Cardiac fibroblast (primary cell): ENCODE measurements at regions not wholly inside any gene's neighbourhood (a gene's known extent, or its start where the extent isn't known, plus 50 kb on each side); places are given as distances from the start of the nearest gene placed in this dataset.

Experiments
- DNase-seq, 2 donors: peaks; one replicate each; pipeline versions ENCODE4 v3.0.0 to v3.0.0-alpha.2; 2010; ENCODE audit warnings: low read depth in 2 of 2
- H3K4me3 ChIP-seq, 2 donors: replicated peaks in 1 of 2; 1 replicate in 1 of 2; 2 replicates in 1 of 2; pipeline ENCODE4 v1.5.1; 2011; ENCODE audit warnings: low read depth in 2 of 2, low read length in 2 of 2, mild to moderate bottlenecking in 2 of 2, moderate library complexity in 1 of 2
- TF ChIP-seq, protein P1 (sequence below): IDR thresholded peaks from one replicate; pipeline ENCODE4 v1.5.1; 2011; ENCODE audit warnings: low read depth, mild to moderate bottlenecking, low read length, inconsistent platforms

GRCh38 chr13:90535421-90535820 is 812.1 kb upstream of the MIR17HG start:
- H3K4me3 ChIP-seq: no peak overlapping the region
- no peak for DNase-seq
- TF ChIP-seq, protein P1, sequence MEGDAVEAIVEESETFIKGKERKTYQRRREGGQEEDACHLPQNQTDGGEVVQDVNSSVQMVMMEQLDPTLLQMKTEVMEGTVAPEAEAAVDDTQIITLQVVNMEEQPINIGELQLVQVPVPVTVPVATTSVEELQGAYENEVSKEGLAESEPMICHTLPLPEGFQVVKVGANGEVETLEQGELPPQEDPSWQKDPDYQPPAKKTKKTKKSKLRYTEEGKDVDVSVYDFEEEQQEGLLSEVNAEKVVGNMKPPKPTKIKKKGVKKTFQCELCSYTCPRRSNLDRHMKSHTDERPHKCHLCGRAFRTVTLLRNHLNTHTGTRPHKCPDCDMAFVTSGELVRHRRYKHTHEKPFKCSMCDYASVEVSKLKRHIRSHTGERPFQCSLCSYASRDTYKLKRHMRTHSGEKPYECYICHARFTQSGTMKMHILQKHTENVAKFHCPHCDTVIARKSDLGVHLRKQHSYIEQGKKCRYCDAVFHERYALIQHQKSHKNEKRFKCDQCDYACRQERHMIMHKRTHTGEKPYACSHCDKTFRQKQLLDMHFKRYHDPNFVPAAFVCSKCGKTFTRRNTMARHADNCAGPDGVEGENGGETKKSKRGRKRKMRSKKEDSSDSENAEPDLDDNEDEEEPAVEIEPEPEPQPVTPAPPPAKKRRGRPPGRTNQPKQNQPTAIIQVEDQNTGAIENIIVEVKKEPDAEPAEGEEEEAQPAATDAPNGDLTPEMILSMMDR: no peak

GRCh38 chr13:90538063-90538462 is 809.4 kb upstream of the MIR17HG start:
- H3K4me3 ChIP-seq: no peak overlapping the region
- DNase-seq: no peak
- TF ChIP-seq, protein P1: no peak

- no peak overlapping the region for H3K4me3 ChIP-seq
- TF ChIP-seq, protein P1: no peak
- DNase-seq: no peak
These were observed 806.1 kb upstream of the MIR17HG start for GRCh38 chr13:90541346-90541745.

- DNase-seq: no peak
- no peak overlapping the region for H3K4me3 ChIP-seq
- TF ChIP-seq, protein P1: no peak
These were observed 804.5 kb upstream of the MIR17HG start for GRCh38 chr13:90542959-90543505.

DNA sequence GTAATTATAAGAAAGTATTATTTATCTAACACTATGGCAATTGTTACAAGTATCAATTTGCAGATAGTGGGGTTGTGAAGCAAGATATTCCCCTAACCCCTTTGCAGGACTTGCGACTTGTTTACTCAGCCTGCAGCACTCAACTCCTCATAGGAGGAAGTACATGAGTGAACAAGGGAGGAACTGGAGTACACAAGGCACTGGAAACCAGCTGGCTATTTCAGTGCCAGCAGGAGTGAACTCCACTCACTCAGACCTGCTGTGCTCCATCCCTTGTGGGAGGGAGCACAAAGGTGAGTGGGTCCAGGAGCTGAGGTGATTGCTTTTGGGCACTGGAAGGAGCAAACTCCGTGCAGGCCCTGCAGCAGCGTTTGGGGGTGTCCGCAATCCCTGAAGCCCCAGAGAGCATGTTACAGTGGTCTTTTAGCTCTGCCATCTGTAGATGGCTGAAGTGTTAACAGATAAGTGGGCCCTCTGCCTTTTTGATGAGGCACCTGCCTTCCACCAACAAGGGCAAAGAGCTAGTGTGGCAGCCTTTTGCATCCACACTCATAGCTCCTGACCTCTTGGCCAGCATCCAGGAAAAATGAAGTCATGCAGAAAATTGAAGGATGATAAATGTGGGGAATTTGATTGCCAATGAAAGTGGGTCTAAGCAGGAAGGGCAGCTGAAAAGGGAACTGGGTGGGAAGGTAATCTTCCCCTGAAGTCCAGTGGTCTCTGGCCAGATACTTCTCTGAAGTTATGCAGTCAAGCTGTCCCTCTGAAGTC is 802.2 kb upstream of the MIR17HG start:
- TF ChIP-seq, protein P1: no peak
- DNase-seq: peak; percentile 11 to 32
- no peak overlapping the region for H3K4me3 ChIP-seq

GRCh38 chr13:90547272-90547790 is 800.2 kb upstream of the MIR17HG start:
- TF ChIP-seq, protein P1: no peak
- H3K4me3 ChIP-seq: no peak overlapping the region
- no peak for DNase-seq
